ENCODE measurements at regions not wholly inside any gene's neighbourhood (a gene's known extent, or its start where the extent isn't known, plus 50 kb on each side); places are given as distances from the start of the nearest gene placed in this dataset.

- TF ChIP-seq RERE (CRISPR knock-in tag; IDR thresholded peaks at IDR 0.05; ENCODE audit: borderline replicate concordance) (no peak), ZNF444 (CRISPR knock-in tag; IDR thresholded peaks at IDR 0.05) (no peak), SREBF1 (IDR thresholded peaks at IDR 0.05; ENCODE audit: borderline replicate concordance, low read depth, low read length) (no peak), MEF2A (IDR thresholded peaks at IDR 0.05; ENCODE audit: control insufficient read depth, low read depth, low read length) (no peak), NCOA4 (IDR thresholded peaks at IDR 0.05; ENCODE audit: partially characterized antibody) (no peak), EZH2 (IDR thresholded peaks at IDR 0.05; ENCODE audit: borderline replicate concordance, low read depth, low read length) (no peak), LCOR (CRISPR knock-in tag; IDR thresholded peaks at IDR 0.05) (no peak), SAFB2 (IDR thresholded peaks at IDR 0.05; ENCODE audit: borderline replicate concordance, low read depth, low read length, severe bottlenecking) (no peak), BRF1 (IDR thresholded peaks at IDR 0.05; ENCODE audit: borderline replicate concordance, extremely low read depth, insufficient read length) (no peak), SNAPC5 (CRISPR knock-in tag; IDR thresholded peaks at IDR 0.05) (no peak)
Measured at GRCh38 chr12:19633194-19633593, 193.9 kb downstream of the AEBP2 start (continued).

Data from K562 (cell line).